ENCODE measurements at regions not wholly inside any gene's neighbourhood (a gene's known extent, or its start where the extent isn't known, plus 50 kb on each side); places are given as distances from the start of the nearest gene placed in this dataset.

- Histone ChIP-seq H3K4me1 (peaks cover 6 to 17% (median 11%) of the 10 kb centered on the region in 3 donors), H3K4me3 (no peak overlapping the region), H3K36me3 (no peaks in the 10 kb centered on the region), H3K27ac (no peak overlapping the region), H3K9me3 (no peaks in the 10 kb centered on the region), H3K27me3 (peaks cover 0 to 4% (median 0%) of the 10 kb centered on the region in 4 donors)
- WGBS, 2 donors = 80 to 100% methylated on average over 1 of the region's 3 CpGs
- no peak for TF ChIP-seq CTCF (IDR thresholded peaks at IDR 0.05)
- TF ChIP-seq POLR2A (IDR thresholded peaks at IDR 0.05) = no peak
- intact Hi-C loops (cut with DNase I) = loop anchor here (5.0 kb wide), 1 partner anchor 465 kb away; no protein-coding TSS in a partner anchor
- DNase-seq = no peak
These were observed 121.8 kb upstream of the PJA1 start for GRCh38 chrX:69287095-69287494.

GRCh38 chrX:69286565-69286906 lies 121.3 kb upstream of the PJA1 start:
- intact Hi-C loops (cut with DNase I) = loop anchor here (5.0 kb wide), 1 partner anchor 464 kb away; no protein-coding TSS in a partner anchor
- no peaks in the 10 kb centered on the region for H3K9me3 ChIP-seq
- WGBS, 2 donors = 88% methylated on average over 6 of the region's 6 CpGs; no CpG with 5 or more reads in 1 of the 2 donors
- DNase-seq = no peak
- H3K36me3 ChIP-seq = no peaks in the 10 kb centered on the region
- H3K27ac ChIP-seq = no peak overlapping the region
- peaks cover 6 to 20% (median 11%) of the 10 kb centered on the region in 3 donors for H3K4me1 ChIP-seq
- no peak overlapping the region for H3K4me3 ChIP-seq
- no peak for TF ChIP-seq CTCF (IDR thresholded peaks at IDR 0.05)
- TF ChIP-seq POLR2A (IDR thresholded peaks at IDR 0.05) = no peak
- peaks cover 0 to 4% (median 0%) of the 10 kb centered on the region in 4 donors for H3K27me3 ChIP-seq

- no peaks in the 10 kb centered on the region for H3K36me3 ChIP-seq
- H3K4me3 ChIP-seq = peak overlapping the region; percentile 18 to 61 (median 44)
- no peak for DNase-seq
- peak overlapping the region in 3 of 4 donors; percentile 43 to 54 (median 49) for H3K27ac ChIP-seq
- TF ChIP-seq CTCF (IDR thresholded peaks at IDR 0.05) = peak; percentile 67 to 88 (median 80)
- TF ChIP-seq POLR2A (IDR thresholded peaks at IDR 0.05) = no peak
- no peaks in the 10 kb centered on the region for H3K9me3 ChIP-seq
- peaks cover 0 to 4% (median 0%) of the 10 kb centered on the region in 4 donors for H3K27me3 ChIP-seq
- peaks cover 6 to 25% (median 11%) of the 10 kb centered on the region in 3 donors for H3K4me1 ChIP-seq
- intact Hi-C loops (cut with DNase I) = loop anchor here (5.0 kb wide), 1 partner anchor 464 kb away; no protein-coding TSS in a partner anchor
- 0 to 22% methylated on average over 5 to 16 of the region's 31 CpGs for WGBS, 2 donors
These were observed 120.8 kb upstream of the PJA1 start for GRCh38 chrX:69285881-69286564.

GRCh38 chrX:69285401-69285877 lies 120.2 kb upstream of the PJA1 start:
- peaks cover 0 to 4% (median 0%) of the 10 kb centered on the region in 4 donors for H3K27me3 ChIP-seq
- no peaks in the 10 kb centered on the region for H3K9me3 ChIP-seq
- intact Hi-C loops (cut with DNase I) = loop anchor here (5.0 kb wide), 1 partner anchor 463 kb away; no protein-coding TSS in a partner anchor
- DNase-seq = no peak
- H3K4me3 ChIP-seq = peak overlapping the region; percentile 18 to 61 (median 44)
- TF ChIP-seq POLR2A (IDR thresholded peaks at IDR 0.05) (no peak), CTCF (IDR thresholded peaks at IDR 0.05) (no peak)
- H3K36me3 ChIP-seq = no peaks in the 10 kb centered on the region
- 5 to 34% methylated on average over 3 to 5 of the region's 10 CpGs for WGBS, 2 donors
- H3K27ac ChIP-seq = peak overlapping the region in 3 of 4 donors; percentile 43 to 54 (median 49)
- H3K4me1 ChIP-seq = peaks cover 6 to 30% (median 11%) of the 10 kb centered on the region in 3 donors

GRCh38 chrX:69284491-69284890 lies 119.2 kb upstream of the PJA1 start:
- Histone ChIP-seq H3K27me3 (peaks cover 0 to 4% (median 0%) of the 10 kb centered on the region in 4 donors), H3K9me3 (no peaks in the 10 kb centered on the region), H3K4me1 (peaks cover 6 to 30% (median 11%) of the 10 kb centered on the region in 3 donors), H3K4me3 (no peak overlapping the region), H3K36me3 (no peaks in the 10 kb centered on the region), H3K27ac (no peak overlapping the region)
- intact Hi-C loops (cut with DNase I) = no loop called here
- TF ChIP-seq CTCF (IDR thresholded peaks at IDR 0.05) = no peak
- TF ChIP-seq POLR2A (IDR thresholded peaks at IDR 0.05) = no peak
- WGBS, 2 donors = 71% methylated on average over 5 of the region's 8 CpGs; no CpG with 5 or more reads in 1 of the 2 donors
- no peak for DNase-seq
